ENCODE measurements at regions not wholly inside any gene's neighbourhood (a gene's known extent, or its start where the extent isn't known, plus 50 kb on each side); places are given as distances from the start of the nearest gene placed in this dataset.

DNA sequence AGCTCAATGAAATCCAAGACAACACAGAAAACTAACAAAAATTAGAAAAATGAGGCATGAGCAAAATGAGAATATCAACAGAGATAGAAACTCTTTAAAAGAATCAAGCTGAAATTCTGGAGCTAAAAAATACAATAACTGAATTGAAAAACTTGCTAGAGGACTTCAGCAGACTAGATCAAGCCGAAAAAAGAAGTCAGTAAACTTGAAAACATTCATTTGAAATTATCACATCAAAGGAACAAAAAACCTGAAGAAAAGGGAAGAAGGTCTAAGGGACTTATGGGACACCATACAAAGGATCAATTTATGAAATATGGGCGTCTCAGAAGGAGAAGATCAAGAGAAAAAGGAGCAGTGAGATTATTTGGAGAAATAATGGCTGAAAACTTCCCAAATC, 131.3 kb downstream of the PTCHD1 start:
- TF ChIP-seq, protein P1, sequence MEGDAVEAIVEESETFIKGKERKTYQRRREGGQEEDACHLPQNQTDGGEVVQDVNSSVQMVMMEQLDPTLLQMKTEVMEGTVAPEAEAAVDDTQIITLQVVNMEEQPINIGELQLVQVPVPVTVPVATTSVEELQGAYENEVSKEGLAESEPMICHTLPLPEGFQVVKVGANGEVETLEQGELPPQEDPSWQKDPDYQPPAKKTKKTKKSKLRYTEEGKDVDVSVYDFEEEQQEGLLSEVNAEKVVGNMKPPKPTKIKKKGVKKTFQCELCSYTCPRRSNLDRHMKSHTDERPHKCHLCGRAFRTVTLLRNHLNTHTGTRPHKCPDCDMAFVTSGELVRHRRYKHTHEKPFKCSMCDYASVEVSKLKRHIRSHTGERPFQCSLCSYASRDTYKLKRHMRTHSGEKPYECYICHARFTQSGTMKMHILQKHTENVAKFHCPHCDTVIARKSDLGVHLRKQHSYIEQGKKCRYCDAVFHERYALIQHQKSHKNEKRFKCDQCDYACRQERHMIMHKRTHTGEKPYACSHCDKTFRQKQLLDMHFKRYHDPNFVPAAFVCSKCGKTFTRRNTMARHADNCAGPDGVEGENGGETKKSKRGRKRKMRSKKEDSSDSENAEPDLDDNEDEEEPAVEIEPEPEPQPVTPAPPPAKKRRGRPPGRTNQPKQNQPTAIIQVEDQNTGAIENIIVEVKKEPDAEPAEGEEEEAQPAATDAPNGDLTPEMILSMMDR (IDR thresholded peaks at IDR 0.05): no peak
- TF ChIP-seq POLR2A (IDR thresholded peaks at IDR 0.05): no peak

Data from body of pancreas (tissue), 4 donors.